ENCODE measurements at regions not wholly inside any gene's neighbourhood (a gene's known extent, or its start where the extent isn't known, plus 50 kb on each side); places are given as distances from the start of the nearest gene placed in this dataset.

GRCh38 chr21:18191139-18191538 lies 53.5 kb upstream of the CHODL start:
- FAIRE-seq = no peak
- no peak for DNase-seq (ENCODE audit: insufficient read length, low spot score)

GRCh38 chr21:18178509-18178908 lies 66.1 kb upstream of the CHODL start:
- TF ChIP-seq SPI1 (IDR thresholded peaks at IDR 0.05; ENCODE audit: low read depth, low read length) (no peak), POLR2A (IDR thresholded peaks at IDR 0.05; ENCODE audit: low read depth, low read length) (no peak), POU2F2 (IDR thresholded peaks at IDR 0.05; ENCODE audit: low read depth, low read length) (no peak), POLR2AphosphoS5 (IDR thresholded peaks at IDR 0.05; ENCODE audit: low read depth, low read length) (no peak), TAF1 (IDR thresholded peaks at IDR 0.05; ENCODE audit: low read depth, low read length) (no peak), PAX5 (IDR thresholded peaks at IDR 0.05; ENCODE audit: insufficient read depth, low read length, severe bottlenecking) (no peak)
- DNase-seq (ENCODE audit: insufficient read length, low spot score) (no peak), FAIRE-seq (no peak)

More at GRCh38 chr21:18191139-18191538, 53.5 kb upstream of the CHODL start:
- TF ChIP-seq POLR2AphosphoS5 (IDR thresholded peaks at IDR 0.05; ENCODE audit: low read depth, low read length) (no peak), TAF1 (IDR thresholded peaks at IDR 0.05; ENCODE audit: low read depth, low read length) (no peak), POU2F2 (IDR thresholded peaks at IDR 0.05; ENCODE audit: low read depth, low read length) (no peak), PAX5 (IDR thresholded peaks at IDR 0.05; ENCODE audit: insufficient read depth, low read length, severe bottlenecking) (no peak), SPI1 (IDR thresholded peaks at IDR 0.05; ENCODE audit: low read depth, low read length) (no peak), POLR2A (IDR thresholded peaks at IDR 0.05; ENCODE audit: low read depth, low read length) (no peak)

- DNase-seq (ENCODE audit: insufficient read length, low spot score) (no peak), FAIRE-seq (no peak)
- TF ChIP-seq SPI1 (IDR thresholded peaks at IDR 0.05; ENCODE audit: low read depth, low read length) = no peak
- no peak for TF ChIP-seq PAX5 (IDR thresholded peaks at IDR 0.05; ENCODE audit: insufficient read depth, low read length, severe bottlenecking)
- no peak for TF ChIP-seq POU2F2 (IDR thresholded peaks at IDR 0.05; ENCODE audit: low read depth, low read length)
- no peak for TF ChIP-seq TAF1 (IDR thresholded peaks at IDR 0.05; ENCODE audit: low read depth, low read length)
- no peak for TF ChIP-seq POLR2AphosphoS5 (IDR thresholded peaks at IDR 0.05; ENCODE audit: low read depth, low read length)
- no peak for TF ChIP-seq POLR2A (IDR thresholded peaks at IDR 0.05; ENCODE audit: low read depth, low read length)
Measured at GRCh38 chr21:18174370-18174769, 70.3 kb upstream of the CHODL start.

DNA sequence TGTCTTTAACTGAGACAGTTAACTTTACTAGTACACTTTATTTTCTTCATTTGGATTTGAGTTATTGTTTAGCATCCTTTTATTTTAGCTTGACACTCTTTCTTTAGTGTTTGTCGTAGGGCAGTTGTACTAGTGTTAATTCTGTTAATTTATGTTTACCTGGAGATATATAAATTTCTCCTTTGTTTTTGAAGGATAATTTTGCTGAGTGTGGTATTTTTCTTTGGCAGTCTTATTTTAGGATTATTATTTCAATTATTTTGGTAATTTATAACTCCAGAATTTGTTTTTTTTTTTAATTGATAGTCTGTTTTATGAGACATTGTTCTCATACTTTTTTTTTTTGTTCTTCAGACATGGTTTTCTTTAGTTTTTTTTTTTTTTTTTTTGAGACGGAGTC lies 73.8 kb upstream of the CHODL start:
- FAIRE-seq = no peak
- no peak for DNase-seq (ENCODE audit: insufficient read length, low spot score)
- TF ChIP-seq POU2F2 (IDR thresholded peaks at IDR 0.05; ENCODE audit: low read depth, low read length) (no peak), PAX5 (IDR thresholded peaks at IDR 0.05; ENCODE audit: insufficient read depth, low read length, severe bottlenecking) (no peak), POLR2AphosphoS5 (IDR thresholded peaks at IDR 0.05; ENCODE audit: low read depth, low read length) (no peak), POLR2A (IDR thresholded peaks at IDR 0.05; ENCODE audit: low read depth, low read length) (no peak), TAF1 (IDR thresholded peaks at IDR 0.05; ENCODE audit: low read depth, low read length) (no peak), SPI1 (IDR thresholded peaks at IDR 0.05; ENCODE audit: low read depth, low read length) (no peak)

DNA sequence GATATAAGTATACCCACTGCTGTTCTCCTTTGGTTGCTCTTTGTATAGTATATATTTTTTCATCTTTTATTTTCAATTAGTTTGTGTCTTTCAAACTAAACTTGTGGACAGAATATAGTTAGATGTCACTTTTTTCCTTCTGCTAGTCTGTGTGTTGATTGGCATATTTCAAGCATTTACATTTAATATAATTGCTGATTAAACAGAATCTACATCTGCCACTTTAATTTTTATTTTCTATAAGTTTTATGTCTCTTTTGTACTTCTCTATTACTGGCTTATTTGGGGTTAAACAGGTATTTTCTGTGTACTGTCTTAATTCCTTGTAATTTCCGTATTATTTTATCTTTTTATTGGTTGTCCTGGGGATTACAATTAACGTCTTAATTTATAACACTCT lies 74.4 kb upstream of the CHODL start:
- FAIRE-seq (no peak), DNase-seq (ENCODE audit: insufficient read length, low spot score) (no peak)
- no peak for TF ChIP-seq POLR2A (IDR thresholded peaks at IDR 0.05; ENCODE audit: low read depth, low read length)
- no peak for TF ChIP-seq TAF1 (IDR thresholded peaks at IDR 0.05; ENCODE audit: low read depth, low read length)
- no peak for TF ChIP-seq PAX5 (IDR thresholded peaks at IDR 0.05; ENCODE audit: insufficient read depth, low read length, severe bottlenecking)
- no peak for TF ChIP-seq SPI1 (IDR thresholded peaks at IDR 0.05; ENCODE audit: low read depth, low read length)
- no peak for TF ChIP-seq POLR2AphosphoS5 (IDR thresholded peaks at IDR 0.05; ENCODE audit: low read depth, low read length)
- no peak for TF ChIP-seq POU2F2 (IDR thresholded peaks at IDR 0.05; ENCODE audit: low read depth, low read length)

- no peak for TF ChIP-seq POLR2AphosphoS5 (IDR thresholded peaks at IDR 0.05; ENCODE audit: low read depth, low read length)
- TF ChIP-seq POU2F2 (IDR thresholded peaks at IDR 0.05; ENCODE audit: low read depth, low read length) = no peak
- no peak for TF ChIP-seq PAX5 (IDR thresholded peaks at IDR 0.05; ENCODE audit: insufficient read depth, low read length, severe bottlenecking)
- TF ChIP-seq POLR2A (IDR thresholded peaks at IDR 0.05; ENCODE audit: low read depth, low read length) = no peak
- no peak for TF ChIP-seq TAF1 (IDR thresholded peaks at IDR 0.05; ENCODE audit: low read depth, low read length)
- TF ChIP-seq SPI1 (IDR thresholded peaks at IDR 0.05; ENCODE audit: low read depth, low read length) = no peak
- DNase-seq (ENCODE audit: insufficient read length, low spot score) (no peak), FAIRE-seq (no peak)
Measured at GRCh38 chr21:18168108-18168507, 76.5 kb upstream of the CHODL start.

GRCh38 chr21:18164933-18165332 lies 79.7 kb upstream of the CHODL start:
- no peak for FAIRE-seq

DNA sequence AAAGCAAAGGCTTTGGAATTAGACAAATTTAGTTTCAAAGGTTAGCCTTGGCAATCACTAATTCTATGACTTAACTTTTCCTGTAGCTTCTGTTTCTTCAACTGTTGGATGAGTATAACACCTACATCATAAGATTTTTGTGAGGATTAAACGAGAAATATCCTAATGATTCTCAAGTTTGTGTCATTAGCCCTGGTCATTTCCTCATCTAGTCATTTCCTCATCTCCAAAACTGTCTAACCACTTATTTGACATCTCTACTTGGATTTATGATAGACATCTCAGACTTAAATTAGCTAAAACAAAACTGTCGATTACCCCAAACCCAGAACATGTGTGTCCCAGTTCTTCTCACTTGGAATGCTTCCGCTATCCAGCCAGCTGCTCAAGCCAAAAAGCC lies 80.2 kb upstream of the CHODL start:
- FAIRE-seq (no peak), DNase-seq (ENCODE audit: insufficient read length, low spot score) (no peak)
- no peak for TF ChIP-seq POU2F2 (IDR thresholded peaks at IDR 0.05; ENCODE audit: low read depth, low read length)
- no peak for TF ChIP-seq POLR2AphosphoS5 (IDR thresholded peaks at IDR 0.05; ENCODE audit: low read depth, low read length)
- TF ChIP-seq TAF1 (IDR thresholded peaks at IDR 0.05; ENCODE audit: low read depth, low read length) = no peak
- TF ChIP-seq PAX5 (IDR thresholded peaks at IDR 0.05; ENCODE audit: insufficient read depth, low read length, severe bottlenecking) = no peak
- no peak for TF ChIP-seq POLR2A (IDR thresholded peaks at IDR 0.05; ENCODE audit: low read depth, low read length)
- no peak for TF ChIP-seq SPI1 (IDR thresholded peaks at IDR 0.05; ENCODE audit: low read depth, low read length)

More at GRCh38 chr21:18164933-18165332, 79.7 kb upstream of the CHODL start:
- DNase-seq (ENCODE audit: insufficient read length, low spot score) = no peak
- TF ChIP-seq POU2F2 (IDR thresholded peaks at IDR 0.05; ENCODE audit: low read depth, low read length) = no peak
- no peak for TF ChIP-seq PAX5 (IDR thresholded peaks at IDR 0.05; ENCODE audit: insufficient read depth, low read length, severe bottlenecking)
- TF ChIP-seq SPI1 (IDR thresholded peaks at IDR 0.05; ENCODE audit: low read depth, low read length) = no peak
- TF ChIP-seq POLR2A (IDR thresholded peaks at IDR 0.05; ENCODE audit: low read depth, low read length) = no peak
- TF ChIP-seq TAF1 (IDR thresholded peaks at IDR 0.05; ENCODE audit: low read depth, low read length) = no peak
- TF ChIP-seq POLR2AphosphoS5 (IDR thresholded peaks at IDR 0.05; ENCODE audit: low read depth, low read length) = no peak

DNA sequence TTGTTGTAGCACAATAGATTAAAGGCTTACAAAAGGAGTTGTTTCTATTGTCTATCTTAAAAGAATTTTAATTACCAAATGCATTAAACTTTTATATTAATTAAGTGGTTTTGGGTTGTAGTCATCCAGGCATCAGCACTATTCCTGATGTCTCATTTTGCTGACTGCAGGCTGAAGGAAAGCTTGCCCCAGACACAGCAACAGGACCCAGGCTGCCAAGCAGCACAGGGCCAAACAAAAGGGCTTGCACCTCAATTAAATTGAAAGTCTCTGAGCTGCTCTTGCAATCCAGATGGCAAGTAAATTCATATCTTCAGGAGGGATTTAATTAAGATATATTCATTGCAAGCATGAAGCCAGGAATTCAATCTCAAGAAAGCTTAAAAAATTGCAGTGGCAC lies 80.7 kb upstream of the CHODL start:
- FAIRE-seq = no peak
- TF ChIP-seq PAX5 (IDR thresholded peaks at IDR 0.05; ENCODE audit: insufficient read depth, low read length, severe bottlenecking) (no peak), TAF1 (IDR thresholded peaks at IDR 0.05; ENCODE audit: low read depth, low read length) (no peak), POLR2AphosphoS5 (IDR thresholded peaks at IDR 0.05; ENCODE audit: low read depth, low read length) (no peak), POU2F2 (IDR thresholded peaks at IDR 0.05; ENCODE audit: low read depth, low read length) (no peak), SPI1 (IDR thresholded peaks at IDR 0.05; ENCODE audit: low read depth, low read length) (no peak), POLR2A (IDR thresholded peaks at IDR 0.05; ENCODE audit: low read depth, low read length) (no peak)

GRCh38 chr21:18161841-18162240 lies 82.8 kb upstream of the CHODL start:
- FAIRE-seq (no peak), DNase-seq (ENCODE audit: insufficient read length, low spot score) (no peak)
- TF ChIP-seq TAF1 (IDR thresholded peaks at IDR 0.05; ENCODE audit: low read depth, low read length) = no peak
- TF ChIP-seq POU2F2 (IDR thresholded peaks at IDR 0.05; ENCODE audit: low read depth, low read length) = no peak

More for the DNA sequence above, 80.7 kb upstream of the CHODL start:
- no peak for DNase-seq (ENCODE audit: insufficient read length, low spot score)

Data from GM12891 (cell line).